CD8-positive, alpha-beta memory T cell (primary cell): ENCODE measurements at regions not wholly inside any gene's neighbourhood (a gene's known extent, or its start where the extent isn't known, plus 50 kb on each side); places are given as distances from the start of the nearest gene placed in this dataset.
A peak's percentile ranks its signal among the peaks of the same experiment; 100 is the strongest.

ENCODE experiments used
- CTCF ChIA-PET: fragments of 350-600 bp; sonication (Branson Sonifier 250); formaldehyde crosslinking; loops from one replicate; lab custom pipeline; 2021; ENCODE audit warnings: antibody characterized with exemption; lab: Charles Lee
- POLR2A ChIA-PET: fragments of 350-600 bp; sonication (Branson Sonifier 250); formaldehyde crosslinking; loops from one replicate; lab custom pipeline; 2021; ENCODE audit warnings: antibody characterized with exemption; lab: Charles Lee
- DNase-seq, 5 donors: peaks; one replicate each; pipeline versions ENCODE4 v3.0.0 to v3.0.0-alpha.2; 2020 to 2022; ENCODE audit warnings: mixed read lengths in 1 of 5
- H3K27ac ChIP-seq: one replicate; pipeline ENCODE4 v1.7.0; 2013; ENCODE audit warnings: low read depth, mild to moderate bottlenecking, low read length, moderate library complexity
- H3K27me3 ChIP-seq: 2 replicates; pipeline ENCODE4 v1.7.0; 2013; ENCODE audit warnings: low read length, mild to moderate bottlenecking; ENCODE audit not compliant: insufficient read depth, poor library complexity, severe bottlenecking
- H3K36me3 ChIP-seq: 2 replicates; pipeline ENCODE4 v1.7.0; 2013; ENCODE audit warnings: mild to moderate bottlenecking, low read length, moderate library complexity; ENCODE audit not compliant: insufficient read depth
- H3K4me1 ChIP-seq: 2 replicates; pipeline ENCODE4 v1.7.0; 2013; ENCODE audit warnings: mild to moderate bottlenecking, low read length, moderate library complexity; ENCODE audit not compliant: insufficient read depth
- H3K4me3 ChIP-seq: 2 replicates; pipeline ENCODE4 v1.7.0; 2013; ENCODE audit warnings: mild to moderate bottlenecking, low read length
- H3K9me3 ChIP-seq: 2 replicates; pipeline ENCODE4 v1.7.0; 2013; ENCODE audit warnings: mild to moderate bottlenecking, low read length
- H3K27ac Mint-ChIP-seq, 8 donors: one replicate each; pipeline ENCODE4 v1.8.0; 2020 to 2021; ENCODE audit warnings: mixed read lengths in 8 of 8, mild to moderate bottlenecking in 6 of 8, inconsistent platforms in 3 of 8, moderate library complexity in 3 of 8
- H3K27me3 Mint-ChIP-seq, 2 donors: one replicate each; pipeline ENCODE4 v1.8.0; 2020 to 2021; ENCODE audit warnings: mixed read lengths in 2 of 2, mild to moderate bottlenecking in 1 of 2, moderate library complexity in 1 of 2
- H3K36me3 Mint-ChIP-seq, 3 donors: one replicate each; pipeline ENCODE4 v1.8.0; 2020 to 2021; ENCODE audit warnings: mixed read lengths in 3 of 3, inconsistent platforms in 1 of 3, mild to moderate bottlenecking in 1 of 3
- H3K4me1 Mint-ChIP-seq, 3 donors: one replicate each; pipeline ENCODE4 v1.8.0; 2020 to 2021; ENCODE audit warnings: mixed read lengths in 3 of 3, inconsistent platforms in 1 of 3, mild to moderate bottlenecking in 1 of 3
- H3K4me3 Mint-ChIP-seq, 7 donors: one replicate each; pipeline ENCODE4 v1.8.0; 2020 to 2021; ENCODE audit warnings: mixed read lengths in 7 of 7, mild to moderate bottlenecking in 6 of 7, moderate library complexity in 4 of 7, inconsistent platforms in 2 of 7
- H3K9me3 Mint-ChIP-seq, 5 donors: one replicate each; pipeline ENCODE4 v1.8.0; 2020 to 2022; ENCODE audit warnings: mixed read lengths in 5 of 5, mild to moderate bottlenecking in 3 of 5, moderate library complexity in 2 of 5, inconsistent platforms in 1 of 5

GRCh38 chrX:20515841-20516461 is 249.2 kb upstream of the RPS6KA3 start:
- POLR2A ChIA-PET, result no interaction called here
- Mint-ChIP-seq H3K27me3 (peaks cover 0 to 10% of the 10 kb centered on the region in 2 donors), H3K4me1 (peaks cover 5 to 11% (median 10%) of the 10 kb centered on the region in 3 donors), H3K4me3 (no peak overlapping the region), H3K27ac (peak overlapping the region in 2 of 8 donors; percentile 20 to 52), H3K36me3 (no peaks in the 10 kb centered on the region), H3K9me3 (no peaks in the 10 kb centered on the region)
- H3K27ac ChIP-seq, result no peak overlapping the region
- DNase-seq, result no peak
- H3K4me3 ChIP-seq, result no peak overlapping the region
- CTCF ChIA-PET, result no interaction called here
- no peaks in the 10 kb centered on the region for H3K4me1 ChIP-seq
- no peaks in the 10 kb centered on the region for H3K27me3 ChIP-seq
- no peaks in the 10 kb centered on the region for H3K9me3 ChIP-seq
- H3K36me3 ChIP-seq, result no peaks in the 10 kb centered on the region

DNA sequence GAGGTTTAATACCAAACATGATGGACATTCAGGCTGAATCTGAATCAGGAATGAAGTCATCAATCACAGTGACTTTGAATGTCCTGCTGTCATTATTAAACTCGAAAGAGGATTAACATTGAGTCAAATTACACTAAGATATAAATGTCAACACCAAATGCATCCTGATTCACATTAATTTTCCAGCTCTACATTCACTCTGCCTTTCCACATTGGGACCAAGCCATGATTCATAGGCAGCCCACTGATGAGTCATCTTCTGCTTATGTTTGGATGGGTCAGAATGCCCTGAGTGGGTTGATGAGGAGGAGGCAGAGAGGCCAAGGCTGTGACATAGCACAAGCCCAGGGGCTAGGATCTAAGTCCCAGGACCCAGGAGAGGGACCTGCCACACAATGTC is 247.6 kb upstream of the RPS6KA3 start:
- CTCF ChIA-PET, result no interaction called here
- Mint-ChIP-seq H3K9me3 (no peaks in the 10 kb centered on the region), H3K4me3 (peak overlapping the region in 1 of 7 donors; percentile 2), H3K4me1 (peaks cover 5 to 11% (median 10%) of the 10 kb centered on the region in 3 donors), H3K27ac (no peak overlapping the region), H3K36me3 (no peaks in the 10 kb centered on the region), H3K27me3 (peaks cover 0 to 5% of the 10 kb centered on the region in 2 donors)
- DNase-seq, result no peak
- no peak overlapping the region for H3K4me3 ChIP-seq
- no peaks in the 10 kb centered on the region for H3K9me3 ChIP-seq
- H3K27ac ChIP-seq, result no peak overlapping the region
- no peaks in the 10 kb centered on the region for H3K27me3 ChIP-seq
- POLR2A ChIA-PET, result no interaction called here
- no peaks in the 10 kb centered on the region for H3K4me1 ChIP-seq
- H3K36me3 ChIP-seq, result no peaks in the 10 kb centered on the region

- ChIA-PET CTCF (no interaction called here), POLR2A (no interaction called here)
- Mint-ChIP-seq H3K27me3 (peaks cover 0 to 4% of the 10 kb centered on the region in 2 donors), H3K4me1 (peaks cover 5 to 11% (median 10%) of the 10 kb centered on the region in 3 donors), H3K4me3 (no peak overlapping the region), H3K36me3 (no peaks in the 10 kb centered on the region), H3K27ac (no peak overlapping the region), H3K9me3 (no peaks in the 10 kb centered on the region)
- no peaks in the 10 kb centered on the region for H3K36me3 ChIP-seq
- H3K4me1 ChIP-seq, result no peaks in the 10 kb centered on the region
- H3K27me3 ChIP-seq, result no peaks in the 10 kb centered on the region
- no peaks in the 10 kb centered on the region for H3K9me3 ChIP-seq
- H3K4me3 ChIP-seq, result no peak overlapping the region
- DNase-seq, result no peak
- no peak overlapping the region for H3K27ac ChIP-seq
These were observed 246.5 kb upstream of the RPS6KA3 start for GRCh38 chrX:20513185-20513584.

- H3K27ac ChIP-seq, result no peak overlapping the region
- H3K4me3 ChIP-seq, result no peak overlapping the region
- ChIA-PET CTCF (no interaction called here), POLR2A (no interaction called here)
- peaks cover 0 to 4% of the 10 kb centered on the region in 2 donors for H3K27me3 Mint-ChIP-seq
- H3K4me3 Mint-ChIP-seq, result no peak overlapping the region
- H3K36me3 ChIP-seq, result no peaks in the 10 kb centered on the region
- no peaks in the 10 kb centered on the region for H3K9me3 Mint-ChIP-seq
- H3K4me1 ChIP-seq, result no peaks in the 10 kb centered on the region
- no peak for DNase-seq
- H3K36me3 Mint-ChIP-seq, result no peaks in the 10 kb centered on the region
- H3K27ac Mint-ChIP-seq, result no peak overlapping the region
- H3K9me3 ChIP-seq, result no peaks in the 10 kb centered on the region
- peaks cover 5 to 11% (median 10%) of the 10 kb centered on the region in 3 donors for H3K4me1 Mint-ChIP-seq
- H3K27me3 ChIP-seq, result no peaks in the 10 kb centered on the region
These were observed 245.1 kb upstream of the RPS6KA3 start for GRCh38 chrX:20511792-20512191.

GRCh38 chrX:20507901-20508620 is 241.4 kb upstream of the RPS6KA3 start:
- Mint-ChIP-seq H3K36me3 (no peaks in the 10 kb centered on the region), H3K4me1 (no peaks in the 10 kb centered on the region), H3K27me3 (peaks cover 4 to 13% of the 10 kb centered on the region in 2 donors), H3K27ac (peak overlapping the region in 1 of 8 donors; percentile 30), H3K4me3 (no peak overlapping the region), H3K9me3 (no peaks in the 10 kb centered on the region)
- DNase-seq, result no peak
- Histone ChIP-seq H3K4me3 (no peak overlapping the region), H3K27ac (no peak overlapping the region), H3K4me1 (no peaks in the 10 kb centered on the region), H3K27me3 (no peaks in the 10 kb centered on the region), H3K9me3 (no peaks in the 10 kb centered on the region), H3K36me3 (no peaks in the 10 kb centered on the region)
- ChIA-PET CTCF (interaction anchor here (1.6 kb wide), 1 partner anchor 22 kb away, joined by 5 read pairs; no protein-coding TSS in a partner anchor), POLR2A (interaction anchor here (0.6 kb wide), 1 partner anchor 14 kb away, joined by 3 read pairs; no protein-coding TSS in a partner anchor)

- DNase-seq, result no peak
- H3K4me1 ChIP-seq, result no peaks in the 10 kb centered on the region
- CTCF ChIA-PET, result interaction anchor here (1.6 kb wide), 1 partner anchor 24 kb away, joined by 5 read pairs; no protein-coding TSS in a partner anchor
- POLR2A ChIA-PET, result no interaction called here
- no peak overlapping the region for H3K4me3 ChIP-seq
- H3K36me3 ChIP-seq, result no peaks in the 10 kb centered on the region
- H3K36me3 Mint-ChIP-seq, result no peaks in the 10 kb centered on the region
- H3K27me3 Mint-ChIP-seq, result peaks cover 4 to 15% of the 10 kb centered on the region in 2 donors
- H3K27ac ChIP-seq, result no peak overlapping the region
- no peaks in the 10 kb centered on the region for H3K9me3 Mint-ChIP-seq
- no peak overlapping the region for H3K4me3 Mint-ChIP-seq
- no peaks in the 10 kb centered on the region for H3K4me1 Mint-ChIP-seq
- no peak overlapping the region for H3K27ac Mint-ChIP-seq
- H3K27me3 ChIP-seq, result no peaks in the 10 kb centered on the region
- no peaks in the 10 kb centered on the region for H3K9me3 ChIP-seq
These were observed 240.0 kb upstream of the RPS6KA3 start for GRCh38 chrX:20506739-20507138.

DNA sequence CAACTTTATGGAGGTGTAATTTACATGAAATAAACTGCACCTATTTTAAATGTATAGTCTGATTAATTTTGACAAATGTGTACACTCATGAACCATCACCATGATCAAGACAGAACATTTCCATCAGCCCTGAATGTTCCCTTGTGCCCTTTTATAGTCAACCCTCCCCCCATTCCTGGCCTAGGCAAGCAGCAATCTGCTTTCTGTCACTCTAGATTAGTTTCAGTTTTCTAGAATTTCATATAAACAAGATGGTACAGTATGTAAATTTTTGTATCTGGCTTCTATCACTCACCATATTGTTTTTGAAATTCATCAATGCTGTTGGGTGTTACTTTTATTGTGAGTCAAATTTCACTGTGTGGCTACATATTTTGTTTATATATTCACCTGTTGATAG is 234.2 kb upstream of the RPS6KA3 start:
- Mint-ChIP-seq H3K4me3 (no peak overlapping the region), H3K4me1 (peaks cover 11 to 16% (median 16%) of the 10 kb centered on the region in 3 donors), H3K27me3 (peaks cover 4 to 10% of the 10 kb centered on the region in 2 donors), H3K9me3 (no peaks in the 10 kb centered on the region), H3K36me3 (no peaks in the 10 kb centered on the region), H3K27ac (no peak overlapping the region)
- Histone ChIP-seq H3K27me3 (no peaks in the 10 kb centered on the region), H3K9me3 (no peaks in the 10 kb centered on the region), H3K4me3 (no peak overlapping the region), H3K4me1 (no peaks in the 10 kb centered on the region), H3K27ac (no peak overlapping the region), H3K36me3 (no peaks in the 10 kb centered on the region)
- POLR2A ChIA-PET, result interaction anchor here (1.0 kb wide), 1 partner anchor 47 kb away, joined by 3 read pairs; no protein-coding TSS in a partner anchor
- CTCF ChIA-PET, result no interaction called here
- no peak for DNase-seq
